Frontal cortex (tissue), 3 donors: ENCODE measurements at regions not wholly inside any gene's neighbourhood (a gene's known extent, or its start where the extent isn't known, plus 50 kb on each side); places are given as distances from the start of the nearest gene placed in this dataset.

Experiments used
- DNase-seq, 2 donors: peaks; one replicate each; pipeline ENCODE4 v3.0.0; 2012; ENCODE audit warnings: low spot score in 2 of 2
- FAIRE-seq: peaks from 2 replicates; lab custom pipeline; 2012; peaks lifted over from hg19 to GRCh38; lab: Jason Lieb, UNC
- donor health status: control.
- donor health status: control.
- donor health status: control.

DNA sequence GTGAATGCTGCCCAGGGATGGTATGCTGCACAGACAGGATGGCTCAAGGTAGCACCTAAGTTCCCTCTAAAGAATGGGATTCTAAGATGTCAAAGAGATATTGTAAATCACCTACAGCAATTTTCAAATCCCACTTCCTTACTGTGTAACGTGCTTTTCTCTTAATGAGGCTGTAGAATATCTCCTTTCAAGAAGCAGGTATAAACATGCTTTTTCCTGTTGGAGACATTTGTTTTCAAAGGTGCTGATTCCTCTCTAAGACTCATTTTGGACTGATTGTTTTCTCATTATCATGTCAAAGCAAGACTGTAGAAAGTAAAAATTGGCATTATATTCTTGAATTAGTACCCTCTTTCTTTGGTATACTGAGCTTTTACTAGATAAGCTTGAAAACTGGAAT is 412.6 kb upstream of the PAPPA start:
- DNase-seq (no peak), FAIRE-seq (no peak)

DNA sequence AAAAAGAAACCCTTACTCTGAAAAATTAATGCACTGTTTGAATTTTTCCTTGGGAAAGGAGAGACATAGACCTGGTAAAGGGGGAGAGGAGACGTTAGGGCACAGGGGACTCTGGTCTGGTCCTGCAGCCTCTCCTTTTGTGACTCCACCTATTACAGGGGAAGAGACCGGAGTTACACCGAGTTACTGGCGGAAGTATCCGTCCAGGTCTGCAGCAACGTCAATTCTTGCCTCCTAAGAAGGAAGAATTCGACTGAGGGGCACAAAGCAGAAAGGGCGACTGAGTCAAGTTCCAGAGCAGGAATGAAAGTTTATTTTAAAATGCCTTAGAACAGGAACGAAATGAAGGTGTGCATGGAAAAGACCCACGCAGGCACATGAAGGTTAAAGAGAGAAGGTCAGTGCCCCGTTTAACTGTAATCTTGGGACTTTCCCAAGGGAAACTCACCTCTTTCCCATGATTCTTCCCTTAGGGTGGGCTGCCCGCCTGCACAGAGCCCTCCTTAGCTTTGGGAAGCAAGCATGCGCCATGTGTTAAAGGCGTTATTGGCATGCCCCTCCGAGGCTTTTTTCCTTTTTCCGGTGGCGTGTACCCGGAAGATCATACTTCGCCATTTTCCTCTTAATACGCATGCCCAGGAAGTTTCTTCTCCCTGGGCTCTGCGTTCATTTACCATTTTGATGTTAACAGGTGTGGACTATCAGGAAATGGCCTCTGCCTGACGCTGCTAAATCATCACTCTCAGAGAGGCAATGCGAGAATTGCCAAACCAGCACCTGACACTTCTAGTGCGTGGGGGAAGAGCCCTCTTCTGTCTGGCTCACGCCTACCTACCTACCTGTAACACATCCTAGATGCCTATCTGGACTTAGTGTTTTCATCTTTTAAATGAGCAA is 409.6 kb upstream of the PAPPA start:
- no peak for DNase-seq

GRCh38 chr9:115746496-115746895 is 407.1 kb upstream of the PAPPA start:
- DNase-seq: no peak
- no peak for FAIRE-seq

More for the DNA sequence above, 409.6 kb upstream of the PAPPA start:
- no peak for FAIRE-seq

- DNase-seq (no peak), FAIRE-seq (no peak)
These were observed 405.9 kb upstream of the PAPPA start for GRCh38 chr9:115747731-115748130.

DNA sequence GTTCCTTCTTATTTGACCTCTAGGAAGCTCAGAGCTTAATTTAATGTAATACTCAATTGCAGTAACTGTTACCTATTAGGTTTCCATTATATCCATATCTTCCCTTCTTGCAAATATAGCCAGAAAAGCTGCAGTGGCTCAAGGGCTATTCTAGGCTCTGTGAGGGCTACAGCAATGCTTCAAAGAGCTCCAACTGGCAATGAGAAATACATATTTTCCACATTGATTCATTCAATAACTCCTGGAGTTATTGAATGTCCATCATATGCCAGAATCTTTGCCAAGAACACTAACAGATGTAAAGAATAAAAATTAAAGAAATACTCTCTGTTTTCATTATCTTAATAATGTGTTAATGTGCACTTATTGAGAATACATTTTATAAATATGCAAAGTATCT is 396.9 kb upstream of the PAPPA start:
- FAIRE-seq (no peak), DNase-seq (no peak)

DNA sequence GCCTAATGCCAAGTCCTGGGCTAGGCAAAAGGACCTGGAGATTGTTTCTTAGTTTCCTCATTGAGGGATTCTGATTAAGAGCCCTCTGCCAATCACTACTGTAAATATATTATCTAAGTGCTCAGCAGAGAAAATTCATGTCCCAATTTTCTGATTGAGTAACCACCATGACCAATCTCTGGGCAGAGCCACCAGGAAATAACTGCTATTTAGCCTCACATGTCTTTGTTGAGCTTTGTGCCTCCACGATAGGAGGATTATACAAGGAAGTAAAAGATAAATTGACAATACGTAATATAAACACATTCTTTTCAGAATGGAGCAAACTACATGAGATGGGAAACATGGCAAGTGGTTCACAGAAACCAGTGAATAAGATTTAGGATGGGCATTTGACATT is 396.1 kb upstream of the PAPPA start:
- FAIRE-seq: no peak
- no peak for DNase-seq

GRCh38 chr9:115758441-115758840 is 395.1 kb upstream of the PAPPA start:
- DNase-seq: no peak
- FAIRE-seq: no peak

- FAIRE-seq (no peak), DNase-seq (no peak)
These were observed 394.2 kb upstream of the PAPPA start for GRCh38 chr9:115759426-115759825.

- FAIRE-seq (no peak), DNase-seq (no peak)
These were observed 388.9 kb upstream of the PAPPA start for GRCh38 chr9:115764645-115765044.

- FAIRE-seq (no peak), DNase-seq (no peak)
These were observed 388.5 kb upstream of the PAPPA start for GRCh38 chr9:115765060-115765459.

GRCh38 chr9:115766370-115766955 is 387.1 kb upstream of the PAPPA start:
- FAIRE-seq (no peak), DNase-seq (no peak)

DNA sequence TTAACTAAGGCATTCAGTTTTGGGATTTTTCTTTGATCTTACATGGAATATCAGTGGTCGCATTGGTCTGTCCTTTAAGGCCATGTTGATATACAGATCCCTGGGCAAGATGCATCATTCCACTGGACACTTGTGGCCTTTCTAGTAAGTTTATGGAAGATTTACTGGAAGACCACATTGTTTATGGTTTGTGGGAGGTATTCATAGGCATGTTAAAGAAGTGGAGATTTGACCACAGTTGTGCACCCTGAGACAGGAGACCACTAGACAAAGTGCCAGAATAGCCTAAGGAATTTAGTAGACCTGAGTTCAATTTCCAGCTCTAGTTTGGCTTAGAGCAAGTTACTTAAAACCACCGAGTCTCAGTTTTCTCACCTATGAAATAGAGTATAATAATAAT is 383.1 kb upstream of the PAPPA start:
- FAIRE-seq: no peak

DNA sequence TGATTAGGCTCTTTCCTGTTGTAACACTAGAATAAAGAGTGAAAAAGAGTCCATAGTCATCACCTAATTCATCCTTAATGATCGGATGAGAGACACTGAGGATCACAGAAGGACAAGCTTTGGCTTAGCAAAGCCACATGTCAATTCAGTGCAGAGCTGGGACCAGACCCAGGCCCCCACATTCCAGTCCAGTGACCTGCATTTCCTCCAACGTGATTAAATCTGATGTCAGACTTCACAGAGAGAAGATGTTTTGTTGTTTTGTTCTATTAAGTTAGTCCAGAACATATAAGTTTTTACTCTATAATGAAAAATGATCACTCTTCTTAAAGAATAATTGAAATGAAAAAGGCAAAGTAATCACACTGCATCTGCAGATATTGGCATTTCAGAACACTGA is 377.9 kb upstream of the PAPPA start:
- DNase-seq: no peak
- no peak for FAIRE-seq

More for the DNA sequence above, 383.1 kb upstream of the PAPPA start:
- DNase-seq: no peak

GRCh38 chr9:115777610-115778009 is 376.0 kb upstream of the PAPPA start:
- DNase-seq (no peak), FAIRE-seq (no peak)

DNA sequence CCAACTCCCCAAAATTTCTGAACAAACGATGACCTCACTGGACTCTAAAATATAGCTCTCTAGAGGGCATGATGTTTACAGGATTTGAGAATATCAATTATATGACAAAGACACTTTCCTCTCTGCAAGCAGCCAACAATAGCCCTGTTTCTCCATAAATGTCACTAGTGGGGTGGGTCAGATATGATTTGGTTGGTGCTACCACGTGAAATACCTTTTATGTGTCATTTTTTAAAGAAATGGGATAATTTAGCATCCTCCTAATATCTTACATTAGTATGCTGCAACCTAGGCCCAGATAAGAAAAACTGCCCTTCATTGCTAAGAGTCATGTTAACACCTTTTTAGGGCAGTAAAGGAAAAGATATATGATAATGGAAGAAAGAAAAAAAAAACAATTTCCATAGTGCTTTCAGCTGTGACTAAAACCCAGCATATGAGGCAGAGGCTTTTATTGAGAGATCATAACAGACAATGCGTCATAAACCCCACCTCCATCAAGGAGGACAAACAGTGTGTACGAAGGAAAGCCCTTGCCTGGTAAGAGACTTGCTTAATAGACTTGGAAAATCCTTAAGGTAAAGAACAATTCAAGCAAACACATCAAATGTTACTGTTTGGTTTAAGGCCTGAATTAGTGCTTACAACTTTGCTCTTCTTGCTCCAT is 372.4 kb upstream of the PAPPA start:
- FAIRE-seq (no peak), DNase-seq (no peak)

DNA sequence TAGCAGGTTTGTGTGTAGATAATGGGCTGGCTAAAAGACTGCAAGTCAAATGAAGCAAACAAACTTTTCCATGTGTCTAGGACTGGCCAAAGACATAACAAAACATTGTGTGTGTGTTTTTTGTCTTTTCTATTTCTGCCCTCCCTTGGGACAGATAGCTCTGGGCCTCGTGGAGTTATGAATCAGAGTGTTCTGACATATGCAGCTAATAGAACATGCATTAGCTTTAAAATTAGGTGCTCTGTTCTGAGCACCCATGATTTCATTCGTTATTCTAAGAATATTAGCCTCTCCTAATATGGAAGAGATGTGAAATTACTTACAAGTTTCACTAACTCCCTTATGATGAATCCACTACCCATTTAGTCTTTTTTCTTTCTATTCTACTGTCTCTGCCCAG is 367.3 kb upstream of the PAPPA start:
- no peak for FAIRE-seq
- DNase-seq: no peak

- DNase-seq (no peak), FAIRE-seq (no peak)
These were observed 363.1 kb upstream of the PAPPA start for GRCh38 chr9:115790520-115790919.

DNA sequence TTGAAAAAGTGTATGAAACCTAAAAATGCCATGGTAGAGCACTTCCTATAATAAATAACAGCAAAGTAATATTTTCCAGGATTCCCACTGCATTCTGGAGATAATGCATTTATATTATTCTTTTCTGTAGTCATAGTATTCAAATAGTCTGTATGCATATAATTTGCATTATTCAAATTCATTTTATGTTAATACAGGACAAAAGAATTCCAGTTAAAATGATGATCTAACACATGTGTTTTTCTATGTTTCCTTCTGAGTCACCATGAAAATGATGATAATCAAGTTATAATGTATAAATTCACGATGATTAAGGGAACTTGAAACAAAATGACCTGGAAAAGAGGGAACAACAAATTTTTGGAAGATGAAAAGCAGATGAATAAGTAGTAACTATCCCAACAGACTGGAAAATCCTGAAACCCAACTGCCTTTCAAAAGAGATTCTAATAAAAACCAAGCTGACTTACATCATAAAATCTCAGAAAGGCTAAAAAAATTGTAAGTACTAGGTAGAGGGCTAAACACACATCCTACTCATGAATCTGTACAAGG is 358.6 kb upstream of the PAPPA start:
- DNase-seq (no peak), FAIRE-seq (no peak)

- FAIRE-seq: no peak
- DNase-seq: no peak
These were observed 353.9 kb upstream of the PAPPA start for GRCh38 chr9:115799734-115800133.

- no peak for FAIRE-seq
These were observed 349.4 kb upstream of the PAPPA start for GRCh38 chr9:115804206-115804605.

DNA sequence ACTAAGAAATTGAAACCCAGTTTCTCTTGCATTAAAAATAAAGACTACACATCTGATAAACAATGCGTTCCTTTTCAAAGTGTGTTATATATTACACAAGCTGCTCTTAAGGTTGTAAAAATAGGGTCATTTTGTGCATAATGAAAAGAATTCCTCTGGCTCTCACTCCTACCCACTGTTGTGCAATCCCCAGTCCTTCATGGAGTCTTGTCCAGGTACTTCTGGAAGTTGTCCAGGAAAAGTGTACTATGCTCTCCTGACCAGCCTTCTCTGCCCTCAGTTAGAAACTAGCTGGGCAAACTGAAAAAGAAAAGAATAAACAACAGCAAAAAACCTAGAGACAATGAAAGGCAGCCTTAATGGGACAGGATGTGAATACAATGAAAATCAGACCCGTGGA is 345.5 kb upstream of the PAPPA start:
- FAIRE-seq (no peak), DNase-seq (no peak)

More at GRCh38 chr9:115804206-115804605, 349.4 kb upstream of the PAPPA start:
- no peak for DNase-seq
